Uterus (tissue), 3 donors: ENCODE measurements at regions not wholly inside any gene's neighbourhood (a gene's known extent, or its start where the extent isn't known, plus 50 kb on each side); places are given as distances from the start of the nearest gene placed in this dataset.

Experiments
- DNase-seq, 2 donors: peaks; one replicate each; pipeline ENCODE4 v3.0.0-alpha.2; 2019 to 2020
- H3K27ac ChIP-seq, 2 donors: fragments of 200-600 bp; sonication (generic); 1 replicate in 1 of 2; 2 replicates in 1 of 2; pipeline ENCODE4 v1.5.1; 2016 to 2018
- H3K27me3 ChIP-seq, 2 donors: fragments of 200-600 bp; sonication (generic); one replicate each; pipeline ENCODE4 v1.5.1; 2018 to 2019; ENCODE audit warnings: control low read depth in 1 of 2
- H3K36me3 ChIP-seq, 2 donors: fragments of 200-600 bp; sonication (generic); one replicate each; pipeline ENCODE4 v1.5.1; 2019; ENCODE audit warnings: control low read depth in 1 of 2
- H3K4me1 ChIP-seq, 2 donors: fragments of 200-600 bp; sonication (generic); one replicate each; pipeline ENCODE4 v1.5.1; 2018 to 2019; ENCODE audit warnings: control low read depth in 1 of 2
- H3K4me3 ChIP-seq, 2 donors: fragments of 200-600 bp; sonication (generic); 1 replicate in 1 of 2; 2 replicates in 1 of 2; pipeline ENCODE4 v1.5.1; 2018 to 2019; ENCODE audit warnings: mild to moderate bottlenecking in 1 of 2
- H3K9me3 ChIP-seq, 2 donors: fragments of 200-600 bp; sonication (generic); one replicate each; pipeline ENCODE4 v1.5.1; 2019; ENCODE audit warnings: control low read depth in 1 of 2
- POLR2A ChIP-seq, 2 donors: fragments of 450-650 bp; IDR thresholded peaks; one replicate each; pipeline ENCODE4 v1.6.1; 2016; ENCODE audit warnings: antibody characterized with exemption in 2 of 2, mild to moderate bottlenecking in 1 of 2, moderate library complexity in 1 of 2
- intact Hi-C: fragments of 100-400 bp; cut with DNase I; formaldehyde crosslinking; loops from one replicate; pipeline ENCODE4 v1.15.1; 2023; ENCODE audit warnings: low total_unique reads
- TF ChIP-seq, protein P1 (sequence below), 4 experiments: fragments of 200-600 bp in 2 of 4; fragments of 450-650 bp in 2 of 4; sonication (generic) in 2 of 4; IDR thresholded peaks; one replicate each; pipeline ENCODE4 v1.5.1; 2016 to 2019; ENCODE audit warnings: antibody characterized with exemption in 4 of 4, mild to moderate bottlenecking in 2 of 4, moderate library complexity in 1 of 4
- donor health status: DM: yes; HTN: yes; CAD: no.

DNA sequence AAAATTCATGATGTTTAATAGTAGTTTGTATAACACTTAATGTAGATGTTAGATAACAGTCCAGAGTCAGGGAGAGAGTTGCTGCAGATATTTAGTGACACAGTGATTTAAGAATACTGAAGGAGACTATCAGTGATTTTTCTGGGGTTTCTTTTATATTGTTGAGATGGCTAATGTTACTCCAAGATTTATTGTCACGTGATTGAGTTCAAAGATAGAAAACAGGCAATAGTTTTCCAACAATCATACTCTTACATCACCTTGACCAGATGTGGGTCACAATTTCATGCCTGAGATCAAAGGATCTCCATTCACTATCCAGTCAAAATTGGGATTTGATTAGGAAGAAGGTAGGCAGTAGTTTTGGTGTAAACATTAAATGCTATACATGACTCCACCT is 580.0 kb upstream of the ARRDC3 start:
- intact Hi-C loops = no loop called here
- no peak for DNase-seq

GRCh38 chr5:91957666-91958065 is 574.5 kb upstream of the ARRDC3 start:
- DNase-seq = no peak
- intact Hi-C loops = no loop called here
- Histone ChIP-seq H3K36me3 (no peaks in the 10 kb centered on the region), H3K4me1 (no peaks in the 10 kb centered on the region), H3K27me3 (no peaks in the 10 kb centered on the region), H3K9me3 (no peaks in the 10 kb centered on the region), H3K27ac (no peak overlapping the region), H3K4me3 (no peak overlapping the region)
- no peak for TF ChIP-seq POLR2A (IDR thresholded peaks at IDR 0.05)
- TF ChIP-seq, protein P1, sequence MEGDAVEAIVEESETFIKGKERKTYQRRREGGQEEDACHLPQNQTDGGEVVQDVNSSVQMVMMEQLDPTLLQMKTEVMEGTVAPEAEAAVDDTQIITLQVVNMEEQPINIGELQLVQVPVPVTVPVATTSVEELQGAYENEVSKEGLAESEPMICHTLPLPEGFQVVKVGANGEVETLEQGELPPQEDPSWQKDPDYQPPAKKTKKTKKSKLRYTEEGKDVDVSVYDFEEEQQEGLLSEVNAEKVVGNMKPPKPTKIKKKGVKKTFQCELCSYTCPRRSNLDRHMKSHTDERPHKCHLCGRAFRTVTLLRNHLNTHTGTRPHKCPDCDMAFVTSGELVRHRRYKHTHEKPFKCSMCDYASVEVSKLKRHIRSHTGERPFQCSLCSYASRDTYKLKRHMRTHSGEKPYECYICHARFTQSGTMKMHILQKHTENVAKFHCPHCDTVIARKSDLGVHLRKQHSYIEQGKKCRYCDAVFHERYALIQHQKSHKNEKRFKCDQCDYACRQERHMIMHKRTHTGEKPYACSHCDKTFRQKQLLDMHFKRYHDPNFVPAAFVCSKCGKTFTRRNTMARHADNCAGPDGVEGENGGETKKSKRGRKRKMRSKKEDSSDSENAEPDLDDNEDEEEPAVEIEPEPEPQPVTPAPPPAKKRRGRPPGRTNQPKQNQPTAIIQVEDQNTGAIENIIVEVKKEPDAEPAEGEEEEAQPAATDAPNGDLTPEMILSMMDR (IDR thresholded peaks at IDR 0.05) = no peak

More for the DNA sequence above, 580.0 kb upstream of the ARRDC3 start:
- Histone ChIP-seq H3K4me1 (no peaks in the 10 kb centered on the region), H3K4me3 (no peak overlapping the region), H3K27ac (no peak overlapping the region), H3K36me3 (no peaks in the 10 kb centered on the region), H3K27me3 (no peaks in the 10 kb centered on the region), H3K9me3 (no peaks in the 10 kb centered on the region)
- TF ChIP-seq, protein P1 (IDR thresholded peaks at IDR 0.05) = no peak
- no peak for TF ChIP-seq POLR2A (IDR thresholded peaks at IDR 0.05)

DNA sequence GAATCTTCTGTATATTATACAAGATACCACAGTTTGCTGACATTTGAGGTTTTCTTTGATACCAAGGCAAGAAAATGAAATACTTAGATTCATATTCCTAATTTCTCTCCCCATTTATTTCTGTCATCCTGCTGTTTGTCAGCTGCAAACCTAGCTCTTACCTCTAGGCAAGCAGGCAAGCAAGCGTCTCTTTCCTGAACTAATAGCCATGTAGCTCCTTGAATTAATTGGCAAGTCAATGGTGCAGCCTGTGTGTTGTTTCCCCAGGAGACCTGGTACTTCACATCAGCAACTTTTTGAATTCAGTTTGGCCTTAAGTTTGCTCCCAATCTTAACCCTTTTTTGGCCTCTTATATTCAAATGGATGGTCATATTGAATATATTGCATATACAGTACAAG is 573.6 kb upstream of the ARRDC3 start:
- H3K4me1 ChIP-seq = no peaks in the 10 kb centered on the region
- TF ChIP-seq, protein P1 (IDR thresholded peaks at IDR 0.05) = no peak
- no peak for TF ChIP-seq POLR2A (IDR thresholded peaks at IDR 0.05)
- no peak overlapping the region for H3K4me3 ChIP-seq
- no peak for DNase-seq
- intact Hi-C loops = no loop called here
- no peaks in the 10 kb centered on the region for H3K9me3 ChIP-seq
- no peaks in the 10 kb centered on the region for H3K36me3 ChIP-seq
- no peaks in the 10 kb centered on the region for H3K27me3 ChIP-seq
- H3K27ac ChIP-seq = no peak overlapping the region

GRCh38 chr5:91955610-91956009 is 572.5 kb upstream of the ARRDC3 start:
- Histone ChIP-seq H3K4me1 (no peaks in the 10 kb centered on the region), H3K9me3 (no peaks in the 10 kb centered on the region), H3K27ac (no peak overlapping the region), H3K4me3 (no peak overlapping the region), H3K27me3 (no peaks in the 10 kb centered on the region), H3K36me3 (no peaks in the 10 kb centered on the region)
- intact Hi-C loops = no loop called here
- no peak for DNase-seq
- no peak for TF ChIP-seq POLR2A (IDR thresholded peaks at IDR 0.05)
- TF ChIP-seq, protein P1 (IDR thresholded peaks at IDR 0.05) = no peak

DNA sequence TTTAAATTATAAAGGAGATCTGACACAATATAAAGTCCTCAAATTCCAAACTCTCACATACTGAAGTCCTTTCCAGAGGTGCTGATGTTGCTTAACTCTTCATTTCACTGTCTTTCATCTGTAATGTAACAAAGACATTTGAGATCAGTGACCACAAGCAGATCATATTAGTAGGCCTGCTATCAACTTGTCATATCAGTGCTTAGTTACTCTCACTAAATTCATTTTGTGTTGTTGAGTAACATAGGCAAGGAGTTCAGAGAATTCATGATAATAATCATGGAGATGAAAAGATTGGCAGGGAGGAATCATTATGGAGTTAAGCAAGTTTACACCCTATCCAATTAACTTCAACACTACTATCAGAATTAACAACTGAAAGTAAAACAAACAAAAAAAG is 571.0 kb upstream of the ARRDC3 start:
- H3K27me3 ChIP-seq = no peaks in the 10 kb centered on the region
- no peak for DNase-seq
- H3K4me3 ChIP-seq = no peak overlapping the region
- no peaks in the 10 kb centered on the region for H3K4me1 ChIP-seq
- H3K27ac ChIP-seq = no peak overlapping the region
- H3K36me3 ChIP-seq = no peaks in the 10 kb centered on the region
- intact Hi-C loops = no loop called here
- H3K9me3 ChIP-seq = no peaks in the 10 kb centered on the region
- TF ChIP-seq POLR2A (IDR thresholded peaks at IDR 0.05) = no peak
- TF ChIP-seq, protein P1 (IDR thresholded peaks at IDR 0.05) = no peak
